ENCODE measurements at regions not wholly inside any gene's neighbourhood (a gene's known extent, or its start where the extent isn't known, plus 50 kb on each side); places are given as distances from the start of the nearest gene placed in this dataset.

DNA sequence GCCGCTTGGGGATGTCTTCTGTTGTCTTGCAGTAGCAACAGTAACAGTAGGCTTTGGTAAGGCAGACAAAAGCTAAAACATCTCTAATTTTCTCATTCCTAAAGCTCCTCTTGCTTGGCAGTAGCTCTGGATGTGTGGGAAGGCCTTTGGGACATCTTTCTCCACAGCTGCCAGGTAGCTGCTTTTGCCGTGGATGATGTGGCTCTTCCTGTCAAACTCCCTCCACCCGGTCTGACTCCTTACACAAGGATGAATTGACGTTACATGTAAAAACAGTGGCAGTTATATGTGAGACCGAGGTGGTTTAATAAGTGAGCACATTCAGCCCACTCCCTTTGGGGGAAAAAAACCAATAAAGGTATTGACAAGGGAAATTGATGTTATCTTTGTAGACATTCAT lies 309.1 kb downstream of the TUSC7 start:
- no peaks in the 10 kb centered on the region for H3F3A ChIP-seq (ENCODE audit: insufficient read depth)
- 52% methylated on average over 5 of the region's 5 CpGs for WGBS, 2 experiments (ENCODE audit: low coverage in 1 of 2, low lambda C conversion rate in 2 of 2, missing lambda C conversion rate in 2 of 2)
- in situ Hi-C loops (cut with MboI) = no loop called here
- no peaks in the 10 kb centered on the region for H3K27me3 ChIP-seq (replicated peaks; ENCODE audit: insufficient read depth)
- no peaks in the 10 kb centered on the region for H3K36me3 ChIP-seq (ENCODE audit: low read depth)
- no peaks in the 10 kb centered on the region for H3K9me3 ChIP-seq (ENCODE audit: low read depth)
- no peaks in the 10 kb centered on the region for H3K79me2 ChIP-seq (ENCODE audit: insufficient read depth)
- no peak overlapping the region for H3K4me3 ChIP-seq
- TF ChIP-seq EZH2 (IDR thresholded peaks at IDR 0.05; ENCODE audit: insufficient read depth, poor library complexity, severe bottlenecking) (no peak), EZH2phosphoT487 (IDR thresholded peaks at IDR 0.05; ENCODE audit: insufficient read depth, low read depth) (no peak)
- no peak overlapping the region for H3K9ac ChIP-seq
- no peak for DNase-seq
- H3K4me1 ChIP-seq (ENCODE audit: insufficient read depth) = no peaks in the 10 kb centered on the region
- no peaks in the 10 kb centered on the region for H3K9me2 ChIP-seq (ENCODE audit: insufficient read depth)
- no peak overlapping the region for H3K4me2 ChIP-seq (ENCODE audit: unreplicated experiment)
- H2AFZ ChIP-seq = no peak overlapping the region
- no peaks in the 10 kb centered on the region for H4K20me1 ChIP-seq (ENCODE audit: insufficient read depth)
- no peak overlapping the region for H3K27ac ChIP-seq

DNA sequence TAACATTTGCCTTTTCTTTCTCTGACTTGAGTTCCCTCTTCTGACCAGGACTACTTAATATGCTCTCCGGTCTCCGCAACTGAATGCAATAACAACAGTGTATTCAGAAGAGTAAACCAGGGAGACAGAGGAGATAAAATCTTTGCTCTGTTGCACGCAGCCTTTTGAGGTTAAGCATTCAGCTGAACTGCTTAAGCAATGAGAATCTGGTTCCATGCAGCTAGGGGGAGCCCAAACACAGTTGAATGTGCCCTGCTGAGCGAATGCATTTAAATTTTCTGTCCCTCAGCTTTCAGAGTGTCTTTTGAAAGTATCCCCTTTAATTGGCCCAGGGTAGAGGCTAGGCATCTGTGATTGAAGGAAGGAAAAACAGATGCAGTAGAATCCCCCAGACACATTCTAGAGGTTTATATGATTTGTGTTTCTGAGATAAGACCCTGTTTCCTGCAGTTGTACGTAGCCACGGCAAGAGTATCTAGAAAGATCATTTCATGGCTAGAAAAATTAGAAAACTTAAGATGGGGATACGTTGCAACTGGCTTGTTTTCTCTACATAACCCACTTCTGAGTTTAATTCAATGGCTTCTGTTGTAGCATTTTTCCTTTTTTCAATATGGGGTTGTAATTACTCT lies 309.6 kb downstream of the TUSC7 start:
- Histone ChIP-seq H3K4me2 (ENCODE audit: unreplicated experiment) (no peak overlapping the region), H3K9me3 (ENCODE audit: low read depth) (no peaks in the 10 kb centered on the region)
- in situ Hi-C loops (cut with MboI) = no loop called here

DNA sequence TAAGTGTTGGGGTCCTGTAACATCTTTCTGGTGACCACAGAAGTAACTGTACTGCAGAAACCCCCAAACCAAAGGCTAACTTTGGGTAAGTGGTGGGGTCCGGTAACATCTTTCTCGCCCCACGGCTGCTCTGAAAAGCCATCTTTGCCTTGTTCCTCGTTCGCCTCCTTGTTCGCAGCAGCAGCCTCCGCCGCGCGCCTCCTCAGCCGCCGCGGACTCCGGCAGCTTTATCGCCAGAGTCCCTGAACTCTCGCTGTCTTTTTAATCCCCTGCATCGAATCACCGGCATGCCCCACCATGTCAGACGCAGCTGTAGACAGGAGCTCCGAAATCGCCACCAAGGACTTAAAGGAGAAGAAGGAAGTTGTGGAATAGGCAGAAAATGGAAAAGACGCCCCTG lies 316.8 kb downstream of the TUSC7 start:
- H3K79me2 ChIP-seq (ENCODE audit: insufficient read depth) = no peaks in the 10 kb centered on the region
- H3K4me2 ChIP-seq (ENCODE audit: unreplicated experiment) = no peak overlapping the region
- H4K20me1 ChIP-seq (ENCODE audit: insufficient read depth) = no peaks in the 10 kb centered on the region
- H3K9me2 ChIP-seq (ENCODE audit: insufficient read depth) = no peaks in the 10 kb centered on the region
- TF ChIP-seq EZH2phosphoT487 (IDR thresholded peaks at IDR 0.05; ENCODE audit: insufficient read depth, low read depth) (no peak), EZH2 (IDR thresholded peaks at IDR 0.05; ENCODE audit: insufficient read depth, poor library complexity, severe bottlenecking) (no peak)
- H3K27me3 ChIP-seq (replicated peaks; ENCODE audit: insufficient read depth) = no peaks in the 10 kb centered on the region
- in situ Hi-C loops (cut with MboI) = no loop called here
- no peak for DNase-seq
- no peak overlapping the region for H2AFZ ChIP-seq
- H3K9ac ChIP-seq = no peak overlapping the region
- H3K36me3 ChIP-seq (ENCODE audit: low read depth) = no peaks in the 10 kb centered on the region
- 95% methylated on average over 19 to 22 of the region's 22 CpGs for WGBS, 2 experiments (ENCODE audit: low coverage in 1 of 2, low lambda C conversion rate in 2 of 2, missing lambda C conversion rate in 2 of 2)
- no peaks in the 10 kb centered on the region for H3K4me1 ChIP-seq (ENCODE audit: insufficient read depth)
- H3K9me3 ChIP-seq (ENCODE audit: low read depth) = no peaks in the 10 kb centered on the region
- no peak overlapping the region for H3K27ac ChIP-seq
- no peak overlapping the region for H3K4me3 ChIP-seq
- no peaks in the 10 kb centered on the region for H3F3A ChIP-seq (ENCODE audit: insufficient read depth)

More for the DNA sequence above, 309.6 kb downstream of the TUSC7 start:
- no peaks in the 10 kb centered on the region for H3K4me1 ChIP-seq (ENCODE audit: insufficient read depth)
- no peaks in the 10 kb centered on the region for H4K20me1 ChIP-seq (ENCODE audit: insufficient read depth)
- H2AFZ ChIP-seq = no peak overlapping the region
- no peak overlapping the region for H3K4me3 ChIP-seq
- no peaks in the 10 kb centered on the region for H3K79me2 ChIP-seq (ENCODE audit: insufficient read depth)
- 30 to 33% methylated on average over 7 of the region's 7 CpGs for WGBS, 2 experiments (ENCODE audit: low coverage in 1 of 2, low lambda C conversion rate in 2 of 2, missing lambda C conversion rate in 2 of 2)
- peak; percentile 83 for DNase-seq
- no peaks in the 10 kb centered on the region for H3K9me2 ChIP-seq (ENCODE audit: insufficient read depth)
- no peaks in the 10 kb centered on the region for H3K27me3 ChIP-seq (replicated peaks; ENCODE audit: insufficient read depth)
- TF ChIP-seq EZH2 (IDR thresholded peaks at IDR 0.05; ENCODE audit: insufficient read depth, poor library complexity, severe bottlenecking) (no peak), EZH2phosphoT487 (IDR thresholded peaks at IDR 0.05; ENCODE audit: insufficient read depth, low read depth) (no peak)
- no peaks in the 10 kb centered on the region for H3K36me3 ChIP-seq (ENCODE audit: low read depth)
- no peak overlapping the region for H3K27ac ChIP-seq
- H3K9ac ChIP-seq = no peak overlapping the region
- no peaks in the 10 kb centered on the region for H3F3A ChIP-seq (ENCODE audit: insufficient read depth)

DNA sequence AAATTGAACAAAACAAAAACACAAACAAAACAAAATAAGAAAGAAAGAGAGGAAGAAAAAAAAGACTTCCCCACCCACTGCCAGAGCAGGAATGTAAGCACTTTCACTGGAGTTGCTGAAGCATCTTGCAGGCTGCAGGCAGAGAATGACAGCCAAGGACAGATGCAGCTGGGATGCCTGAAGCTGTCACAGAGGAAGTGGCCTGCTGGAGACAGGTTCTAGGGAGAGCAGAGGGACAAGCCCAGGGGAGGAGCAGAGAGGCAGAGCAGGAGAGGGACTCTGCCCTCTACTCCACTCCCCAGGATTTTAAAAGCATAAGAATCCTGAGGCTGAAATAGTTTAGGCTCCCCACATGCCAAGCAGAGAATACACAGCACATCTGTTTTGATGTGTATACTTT lies 326.2 kb downstream of the TUSC7 start:
- no peaks in the 10 kb centered on the region for H4K20me1 ChIP-seq (ENCODE audit: insufficient read depth)
- peaks cover 23% of the 10 kb centered on the region for H3F3A ChIP-seq (ENCODE audit: insufficient read depth)
- no peaks in the 10 kb centered on the region for H3K27me3 ChIP-seq (replicated peaks; ENCODE audit: insufficient read depth)
- peak overlapping the region; percentile 74 for H3K4me2 ChIP-seq (ENCODE audit: unreplicated experiment)
- no peaks in the 10 kb centered on the region for H3K9me3 ChIP-seq (ENCODE audit: low read depth)
- peak; percentile 33 for DNase-seq
- H3K9me2 ChIP-seq (ENCODE audit: insufficient read depth) = no peaks in the 10 kb centered on the region
- H3K36me3 ChIP-seq (ENCODE audit: low read depth) = no peaks in the 10 kb centered on the region
- H3K4me3 ChIP-seq = peak overlapping the region; percentile 39; the same call in 1 of the 2 replicates
- in situ Hi-C loops (cut with MboI) = no loop called here
- H3K4me1 ChIP-seq (ENCODE audit: insufficient read depth) = peaks cover 19% of the 10 kb centered on the region
- H2AFZ ChIP-seq = peak overlapping the region; percentile 58; the same call in 1 of the 2 replicates
- H3K9ac ChIP-seq = no peak overlapping the region
- H3K79me2 ChIP-seq (ENCODE audit: insufficient read depth) = no peaks in the 10 kb centered on the region
- H3K27ac ChIP-seq = peak overlapping the region; percentile 14
- TF ChIP-seq EZH2 (IDR thresholded peaks at IDR 0.05; ENCODE audit: insufficient read depth, poor library complexity, severe bottlenecking) = no peak
- TF ChIP-seq EZH2phosphoT487 (IDR thresholded peaks at IDR 0.05; ENCODE audit: insufficient read depth, low read depth) = no peak

All from GM23248 (cell line).